H1 (cell line): ENCODE measurements at regions not wholly inside any gene's neighbourhood (a gene's known extent, or its start where the extent isn't known, plus 50 kb on each side); places are given as distances from the start of the nearest gene placed in this dataset.

Experiments used
- CTCF ChIA-PET: fragments of 300-600 bp; sonication (Branson Sonifier 250); formaldehyde crosslinking; loops from one replicate; lab custom pipeline; 2021; ENCODE audit not compliant: partially characterized antibody; lab: Charles Lee
- POLR2A ChIA-PET: fragments of 300-600 bp; sonication (Branson Sonifier 250); formaldehyde crosslinking; loops from one replicate; lab custom pipeline; 2021; ENCODE audit warnings: inconsistent platforms; ENCODE audit not compliant: partially characterized antibody; lab: Charles Lee
- DNase-seq, 2 experiments: peaks; one replicate each; pipeline versions ENCODE4 v3.0.0 to v3.0.0-alpha.2; 2010 to 2022; ENCODE audit warnings: low spot score in 2 of 2, low read depth in 1 of 2, mixed read lengths in 1 of 2
- FAIRE-seq: peaks from 2 replicates; lab custom pipeline; 2011; peaks lifted over from hg19 to GRCh38; lab: Jason Lieb, UNC
- H2AFZ ChIP-seq: 2 replicates; pipeline ENCODE4 v1.8.1; 2012; ENCODE audit warnings: low read length, inconsistent platforms
- H2AK5ac ChIP-seq: 2 replicates; pipeline ENCODE4 v1.6.1; 2013; ENCODE audit warnings: low read depth, low read length
- H2BK120ac ChIP-seq: replicated peaks from 2 replicates; pipeline ENCODE3; 2013; ENCODE audit warnings: low read depth, low read length, inconsistent platforms
- H2BK12ac ChIP-seq: 2 replicates; pipeline ENCODE4 v1.6.1; 2013; ENCODE audit warnings: low read depth, low read length
- H2BK15ac ChIP-seq: 2 replicates; pipeline ENCODE4 v1.6.1; 2013; ENCODE audit warnings: low read length
- H2BK20ac ChIP-seq: 2 replicates; pipeline ENCODE4 v1.6.1; 2013; ENCODE audit warnings: low read length
- H2BK5ac ChIP-seq: 2 replicates; pipeline ENCODE4 v1.6.1; 2013; ENCODE audit warnings: low read depth, low read length
- H3K14ac ChIP-seq: 2 replicates; pipeline ENCODE4 v1.6.1; 2013; ENCODE audit warnings: inconsistent platforms; ENCODE audit not compliant: insufficient read length
- H3K18ac ChIP-seq: 2 replicates; pipeline ENCODE4 v1.6.1; 2013; ENCODE audit warnings: low read length; ENCODE audit errors: extremely low read depth
- H3K23ac ChIP-seq: 2 replicates; pipeline ENCODE4 v1.6.1; 2013; ENCODE audit warnings: inconsistent platforms; ENCODE audit not compliant: insufficient read length
- H3K23me2 ChIP-seq: 2 replicates; pipeline ENCODE4 v1.6.1; 2013; ENCODE audit warnings: low read depth, low read length
- H3K27ac ChIP-seq: 2 replicates; pipeline ENCODE4 v1.6.1; 2011; ENCODE audit warnings: low read depth, low read length, inconsistent platforms
- H3K27me3 ChIP-seq, 4 experiments: replicated peaks in 1 of 4; 1 replicate in 1 of 4; 2 replicates in 3 of 4; pipeline versions ENCODE4 v1.6.1 to v1.8.1; 2011 to 2013; ENCODE audit warnings: low read length in 3 of 4, mild to moderate bottlenecking in 3 of 4, inconsistent platforms in 2 of 4, mixed read lengths in 2 of 4, moderate library complexity in 1 of 4; ENCODE audit not compliant: control insufficient read depth in 3 of 4, insufficient read depth in 3 of 4; ENCODE audit errors: extremely low read depth in 1 of 4
- H3K36me3 ChIP-seq, 4 experiments: 2 replicates each; pipeline versions ENCODE4 v1.6.1 to v1.8.1; 2011 to 2013; ENCODE audit warnings: mild to moderate bottlenecking in 4 of 4, low read length in 3 of 4, moderate library complexity in 2 of 4, control low read depth in 1 of 4, inconsistent platforms in 1 of 4; ENCODE audit not compliant: insufficient read depth in 4 of 4, control insufficient read depth in 2 of 4
- H3K4ac ChIP-seq: replicated peaks from 2 replicates; pipeline ENCODE3; 2013; ENCODE audit warnings: low read length, low read depth, mixed read lengths, inconsistent platforms; ENCODE audit not compliant: insufficient read length
- H3K4me1 ChIP-seq, 4 experiments: replicated peaks in 1 of 4; 1 replicate in 1 of 4; 2 replicates in 3 of 4; pipeline versions ENCODE4 v1.6.1 to v1.8.1; 2011 to 2013; ENCODE audit warnings: low read length in 3 of 4, inconsistent platforms in 2 of 4, mixed read lengths in 1 of 4; ENCODE audit not compliant: insufficient read depth in 4 of 4, control insufficient read depth in 3 of 4
- H3K4me2 ChIP-seq, 2 experiments: 2 replicates each; pipeline versions ENCODE4 v1.6.1 to v1.8.1; 2011 to 2013; ENCODE audit warnings: low read depth in 2 of 2, low read length in 2 of 2, control low read depth in 1 of 2, inconsistent platforms in 1 of 2, mild to moderate bottlenecking in 1 of 2; ENCODE audit not compliant: insufficient read depth in 1 of 2
- H3K4me3 ChIP-seq, 4 experiments: fragments of 200-600, 300-600 bp in 1 of 4; sonication (generic), shearing (Covaris generic), sonication (Bioruptor Twin) in 1 of 4; 2 replicates each; pipeline versions ENCODE4 v1.5.1 to v1.8.1; 2011 to 2016; ENCODE audit warnings: low read length in 4 of 4, low read depth in 3 of 4, control low read depth in 2 of 4, inconsistent platforms in 2 of 4, mild to moderate bottlenecking in 2 of 4, mixed read lengths in 1 of 4, moderate library complexity in 1 of 4; ENCODE audit not compliant: insufficient read depth in 2 of 4; ENCODE audit errors: extremely low read depth in 1 of 4
- H3K56ac ChIP-seq: replicated peaks from 2 replicates; pipeline ENCODE3; 2013; ENCODE audit warnings: low read depth, mild to moderate bottlenecking, mixed read lengths, low read length, inconsistent platforms; ENCODE audit not compliant: insufficient read length
- H3K79me1 ChIP-seq: 2 replicates; pipeline ENCODE4 v1.6.1; 2013; ENCODE audit warnings: low read depth, low read length, control low read depth
- H3K79me2 ChIP-seq, 2 experiments: 2 replicates each; pipeline versions ENCODE4 v1.6.1 to v1.8.1; 2012 to 2013; ENCODE audit warnings: low read length in 2 of 2, mild to moderate bottlenecking in 2 of 2, inconsistent platforms in 1 of 2; ENCODE audit not compliant: insufficient read depth in 2 of 2, control insufficient read depth in 1 of 2
- H3K9ac ChIP-seq, 4 experiments: replicated peaks in 1 of 4; 1 replicate in 1 of 4; 2 replicates in 3 of 4; pipeline versions ENCODE4 v1.6.1 to v1.8.1; 2011 to 2013; ENCODE audit warnings: low read depth in 3 of 4, low read length in 3 of 4, control low read depth in 2 of 4, mild to moderate bottlenecking in 2 of 4, moderate library complexity in 2 of 4, inconsistent platforms in 1 of 4; ENCODE audit errors: extremely low read depth in 1 of 4
- H3K9me3 ChIP-seq, 2 experiments: 2 replicates each; pipeline versions ENCODE4 v1.6.1 to v1.8.1; 2012 to 2013; ENCODE audit warnings: mild to moderate bottlenecking in 2 of 2, moderate library complexity in 2 of 2, control low read depth in 1 of 2, inconsistent platforms in 1 of 2, low read depth in 1 of 2, low read length in 1 of 2, mixed read lengths in 1 of 2; ENCODE audit not compliant: insufficient read depth in 2 of 2
- H4K20me1 ChIP-seq, 2 experiments: replicated peaks in 1 of 2; 2 replicates each; pipeline versions ENCODE3 to v1.8.1; 2011 to 2013; ENCODE audit warnings: inconsistent platforms in 2 of 2, low read length in 2 of 2, mild to moderate bottlenecking in 1 of 2; ENCODE audit not compliant: insufficient read depth in 2 of 2, control insufficient read depth in 1 of 2
- H4K5ac ChIP-seq: 2 replicates; pipeline ENCODE4 v1.6.1; 2013; ENCODE audit warnings: low read length, low read depth, mixed read lengths, inconsistent platforms; ENCODE audit not compliant: insufficient read length
- H4K8ac ChIP-seq: 2 replicates; pipeline ENCODE4 v1.8.0; 2013; ENCODE audit warnings: mild to moderate bottlenecking, moderate library complexity, low read length, inconsistent platforms; ENCODE audit not compliant: insufficient read depth; ENCODE audit errors: extremely low read depth
- H4K91ac ChIP-seq: replicated peaks from 2 replicates; pipeline ENCODE3; 2013; ENCODE audit warnings: low read length, mixed read lengths, inconsistent platforms; ENCODE audit not compliant: insufficient read length
- BCL11A ChIP-seq, 2 experiments: IDR thresholded peaks; one replicate each; pipeline ENCODE4 v1.6.1; 2011; ENCODE audit warnings: low read depth in 2 of 2, low read length in 2 of 2, mild to moderate bottlenecking in 2 of 2
- BRCA1 ChIP-seq: IDR thresholded peaks from 2 replicates; pipeline ENCODE4 v1.6.1; 2012; ENCODE audit warnings: low read depth, low read length, improper control_type of control experiment
- CEBPB ChIP-seq: IDR thresholded peaks from 2 replicates; pipeline ENCODE4 v1.6.1; 2012; ENCODE audit warnings: low read depth, low read length
- CTBP2 ChIP-seq: IDR thresholded peaks from 2 replicates; pipeline ENCODE4 v1.7.0; 2011; ENCODE audit warnings: borderline replicate concordance, mild to moderate bottlenecking, moderate library complexity, mixed read lengths, low read length; ENCODE audit not compliant: insufficient read depth, insufficient read length
- EZH2 ChIP-seq: fragments of 200-600 bp; sonication (generic); IDR thresholded peaks from 2 replicates; pipeline ENCODE4 v1.7.1; 2012; ENCODE audit warnings: low read depth, mild to moderate bottlenecking, moderate library complexity, low read length, inconsistent platforms; ENCODE audit not compliant: severe bottlenecking
- GTF2F1 ChIP-seq: IDR thresholded peaks from 2 replicates; pipeline ENCODE4 v1.6.1; 2012; ENCODE audit warnings: low read depth, low read length, improper control_type of control experiment, borderline replicate concordance
- HDAC6 ChIP-seq: IDR thresholded peaks from one replicate; pipeline ENCODE4 v1.7.1; 2012; ENCODE audit warnings: low read depth, mild to moderate bottlenecking, inconsistent platforms, low read length, moderate library complexity
- PHF8 ChIP-seq: fragments of 200-600 bp; sonication (generic); conservative IDR thresholded peaks from 2 replicates; pipeline ENCODE4 v1.7.1; 2012; ENCODE audit warnings: low read depth, mild to moderate bottlenecking, inconsistent platforms, low read length, moderate library complexity
- RXRA ChIP-seq: IDR thresholded peaks from 2 replicates; pipeline ENCODE4 v1.6.1; 2011; ENCODE audit warnings: low read depth, mild to moderate bottlenecking, low read length, moderate library complexity; ENCODE audit not compliant: insufficient read depth
- SAP30 ChIP-seq: fragments of 300-600 bp; sonication (generic); IDR thresholded peaks from 2 replicates; pipeline ENCODE4 v1.7.1; 2012; ENCODE audit warnings: low read length, moderate library complexity, mild to moderate bottlenecking, inconsistent platforms; ENCODE audit not compliant: insufficient read depth, insufficient replicate concordance
- SIRT6 ChIP-seq: IDR thresholded peaks from one replicate; pipeline ENCODE4 v1.7.1; 2012; ENCODE audit warnings: low read length, inconsistent platforms
- SP2 ChIP-seq: IDR thresholded peaks from 2 replicates; pipeline ENCODE4 v1.6.1; 2012; ENCODE audit warnings: mild to moderate bottlenecking, low read length, inconsistent platforms
- SRF ChIP-seq: IDR thresholded peaks from 2 replicates; pipeline ENCODE4 v1.6.1; 2011; ENCODE audit warnings: mild to moderate bottlenecking, low read depth, low read length, moderate library complexity
- SUZ12 ChIP-seq: fragments of 200-600 bp; sonication (generic); IDR thresholded peaks from 2 replicates; pipeline ENCODE4 v1.6.1; 2012; ENCODE audit warnings: mild to moderate bottlenecking, inconsistent platforms, low read length, moderate library complexity, mixed read lengths
- WGBS, 2 experiments: shearing (Covaris generic) in 1 of 2; methylation state at CpG; one replicate each; pipeline versions ENCODE4 v1.1.6 to v1.1.7; 2013 to 2015; ENCODE audit warnings: low lambda C conversion rate in 2 of 2, mixed read lengths in 2 of 2, inconsistent platforms in 1 of 2, low coverage in 1 of 2, missing lambda C conversion rate in 1 of 2; ENCODE audit not compliant: insufficient replicate concordance in 2 of 2, insufficient coverage in 1 of 2, insufficient read length in 1 of 2; ENCODE audit errors: extremely low coverage in 1 of 2, missing lambda C conversion rate in 1 of 2; 5-methylcytosine and 5-hydroxymethylcytosine counted together
- TF ChIP-seq, protein P1 (sequence below): IDR thresholded peaks from 2 replicates; pipeline ENCODE4 v1.6.1; 2011; ENCODE audit warnings: low read length, improper control_type of control experiment

GRCh38 chr13:40103864-40104263 is 448.4 kb downstream of the COG6 start:
- Histone ChIP-seq H4K91ac (no peak overlapping the region), H3K9ac (no peak overlapping the region), H3K4me2 (no peak overlapping the region), H2BK15ac (no peak overlapping the region), H3K79me2 (no peaks in the 10 kb centered on the region), H2AK5ac (no peak overlapping the region), H2BK20ac (no peak overlapping the region), H3K36me3 (no peaks in the 10 kb centered on the region), H3K14ac (no peak overlapping the region), H2BK12ac (no peak overlapping the region), H4K8ac (no peak overlapping the region), H3K9me3 (peaks cover 7 to 10% of the 10 kb centered on the region in 2 experiments), H3K4ac (no peak overlapping the region), H3K23ac (no peak overlapping the region), H3K18ac (no peak overlapping the region), H4K5ac (no peak overlapping the region), H4K20me1 (no peaks in the 10 kb centered on the region), H2AFZ (no peak overlapping the region), H2BK5ac (no peak overlapping the region), H3K79me1 (no peaks in the 10 kb centered on the region), H3K27ac (no peak overlapping the region), H3K27me3 (no peaks in the 10 kb centered on the region), H3K23me2 (no peaks in the 10 kb centered on the region), H3K4me3 (no peak overlapping the region), H3K4me1 (no peaks in the 10 kb centered on the region), H3K56ac (no peak overlapping the region), H2BK120ac (no peak overlapping the region)
- TF ChIP-seq, protein P1, sequence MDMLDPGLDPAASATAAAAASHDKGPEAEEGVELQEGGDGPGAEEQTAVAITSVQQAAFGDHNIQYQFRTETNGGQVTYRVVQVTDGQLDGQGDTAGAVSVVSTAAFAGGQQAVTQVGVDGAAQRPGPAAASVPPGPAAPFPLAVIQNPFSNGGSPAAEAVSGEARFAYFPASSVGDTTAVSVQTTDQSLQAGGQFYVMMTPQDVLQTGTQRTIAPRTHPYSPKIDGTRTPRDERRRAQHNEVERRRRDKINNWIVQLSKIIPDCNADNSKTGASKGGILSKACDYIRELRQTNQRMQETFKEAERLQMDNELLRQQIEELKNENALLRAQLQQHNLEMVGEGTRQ: no peak
- no peak for TF ChIP-seq GTF2F1
- TF ChIP-seq SIRT6: no peak
- no peak for TF ChIP-seq RXRA
- TF ChIP-seq SRF: no peak
- no peak for TF ChIP-seq BRCA1
- no peak for TF ChIP-seq HDAC6
- no peak for TF ChIP-seq BCL11A (IDR thresholded peaks at IDR 0.05; ENCODE audit: low read depth in 2 of 2, low read length in 2 of 2)
- no peak for TF ChIP-seq CTBP2
- no peak for TF ChIP-seq SAP30
- TF ChIP-seq EZH2: no peak
- TF ChIP-seq SUZ12: no peak
- TF ChIP-seq PHF8: no peak
- no peak for TF ChIP-seq CEBPB
- no peak for TF ChIP-seq SP2
- ChIA-PET POLR2A (no interaction called here), CTCF (no interaction called here)
- FAIRE-seq (no peak), DNase-seq (no peak)
- WGBS, 2 experiments: 91% methylated on average over 4 of the region's 4 CpGs; no CpG with 5 or more reads in 1 of the 2 experiments
